Bone marrow (tissue), 2 donors: ENCODE measurements at regions not wholly inside any gene's neighbourhood (a gene's known extent, or its start where the extent isn't known, plus 50 kb on each side); places are given as distances from the start of the nearest gene placed in this dataset.

Experiments
- DNase-seq, 2 donors: peaks; one replicate each; lab custom pipeline; 2025; lab: John Stamatoyannopoulos, UW

GRCh38 chr3:39750712-39751111 lies 58.7 kb upstream of the MYRIP start:
- DNase-seq, result no peak

GRCh38 chr3:39751286-39751685 lies 58.1 kb upstream of the MYRIP start:
- no peak for DNase-seq

- no peak for DNase-seq
These were observed 57.3 kb upstream of the MYRIP start for GRCh38 chr3:39752019-39752637.

DNA sequence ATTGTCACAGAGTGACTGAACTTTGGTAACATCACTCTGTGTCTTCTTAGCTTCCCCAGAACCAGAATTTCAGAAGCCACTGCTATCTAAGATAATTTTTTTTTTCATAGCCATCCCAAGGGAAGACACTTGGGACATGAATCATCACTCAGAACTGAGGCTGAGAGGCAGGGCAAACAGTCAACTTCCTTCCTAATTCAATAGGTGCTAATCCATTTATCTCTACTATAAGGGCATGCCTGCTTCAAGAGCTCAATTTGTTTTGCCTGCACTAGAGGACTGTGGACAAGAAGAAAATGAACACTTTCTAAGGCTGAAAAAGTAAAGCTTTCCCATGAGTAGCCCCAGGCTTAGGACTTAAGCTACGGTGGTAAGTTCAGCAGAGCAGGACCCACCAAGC lies 56.7 kb upstream of the MYRIP start:
- no peak for DNase-seq

DNA sequence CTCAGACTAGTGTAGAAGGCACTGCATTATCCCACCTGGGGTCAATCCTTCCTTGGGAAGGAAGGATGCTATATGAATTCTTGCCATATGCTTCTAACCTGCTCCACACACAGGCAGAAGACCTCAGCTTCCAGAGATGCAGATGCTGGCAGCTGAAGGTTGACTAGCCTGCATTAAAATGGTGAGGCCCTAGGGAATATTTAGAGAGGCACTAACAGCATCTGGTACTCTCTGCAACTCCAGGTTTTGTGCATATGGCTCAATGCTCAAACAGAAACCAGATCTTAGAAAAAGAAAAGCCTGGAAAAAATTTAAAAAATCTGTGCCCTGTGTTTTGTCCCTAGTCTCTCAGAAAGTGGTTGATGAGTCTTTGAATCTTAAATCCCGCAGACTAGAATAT lies 56.0 kb upstream of the MYRIP start:
- DNase-seq, result no peak

DNA sequence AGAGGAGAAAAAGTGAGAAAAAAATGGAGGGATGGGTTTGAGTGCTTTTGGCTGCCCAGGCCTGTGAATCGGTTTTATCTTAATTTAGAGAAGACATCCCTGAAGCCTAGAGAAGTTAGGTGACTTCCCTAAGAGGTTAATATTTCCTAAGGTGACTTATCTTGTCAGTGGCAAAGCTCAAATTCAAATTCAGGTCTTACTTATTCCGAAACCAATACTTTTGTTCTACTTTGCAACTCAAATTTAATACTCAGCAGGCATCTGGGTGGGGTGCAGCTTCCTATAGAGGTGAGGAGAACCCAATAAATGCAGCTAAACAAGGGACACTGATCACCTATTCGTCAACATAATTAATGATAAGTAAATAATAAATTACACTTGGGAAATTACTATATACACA lies 54.9 kb upstream of the MYRIP start:
- DNase-seq, result no peak

DNA sequence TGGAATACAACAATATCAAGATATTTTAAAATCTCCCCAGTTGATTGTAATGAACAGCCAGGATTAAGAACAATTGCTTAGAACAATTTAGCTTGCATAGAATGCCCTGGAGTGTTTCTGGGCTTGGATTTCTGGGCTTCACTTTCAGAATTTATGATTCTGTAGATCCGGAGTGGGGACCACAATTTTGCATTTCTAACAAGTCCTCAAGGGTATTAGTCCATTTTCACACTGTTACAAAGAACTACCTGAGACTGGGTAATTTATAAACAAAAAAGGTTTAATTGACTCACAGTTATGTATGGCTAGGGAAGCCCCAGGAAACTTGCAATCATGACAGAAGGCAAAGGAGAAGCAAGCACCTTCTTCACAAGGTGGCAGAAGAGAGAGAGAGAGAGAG lies 54.3 kb upstream of the MYRIP start:
- DNase-seq, result no peak

DNA sequence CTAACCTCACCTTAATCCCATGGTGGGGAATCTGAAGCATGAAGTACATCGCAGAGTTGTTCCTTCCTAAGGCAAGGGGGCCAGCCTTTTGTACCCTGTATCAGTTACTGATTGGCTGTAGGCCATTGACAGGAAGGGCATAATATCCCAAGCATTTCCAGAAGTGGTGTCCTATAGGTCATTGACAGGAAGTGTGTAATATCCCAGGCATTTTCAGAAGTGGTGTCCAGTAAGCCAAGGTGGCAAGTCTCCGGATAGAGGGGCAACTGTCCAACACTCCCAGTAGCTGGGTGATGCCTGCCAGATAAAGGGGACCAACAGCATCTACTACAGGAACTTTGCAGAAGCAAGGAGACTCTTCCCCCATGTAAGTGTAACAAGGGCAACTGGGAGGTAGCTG lies 52.1 kb upstream of the MYRIP start:
- DNase-seq, result no peak
